ENCODE measurements at regions not wholly inside any gene's neighbourhood (a gene's known extent, or its start where the extent isn't known, plus 50 kb on each side); places are given as distances from the start of the nearest gene placed in this dataset.

DNA sequence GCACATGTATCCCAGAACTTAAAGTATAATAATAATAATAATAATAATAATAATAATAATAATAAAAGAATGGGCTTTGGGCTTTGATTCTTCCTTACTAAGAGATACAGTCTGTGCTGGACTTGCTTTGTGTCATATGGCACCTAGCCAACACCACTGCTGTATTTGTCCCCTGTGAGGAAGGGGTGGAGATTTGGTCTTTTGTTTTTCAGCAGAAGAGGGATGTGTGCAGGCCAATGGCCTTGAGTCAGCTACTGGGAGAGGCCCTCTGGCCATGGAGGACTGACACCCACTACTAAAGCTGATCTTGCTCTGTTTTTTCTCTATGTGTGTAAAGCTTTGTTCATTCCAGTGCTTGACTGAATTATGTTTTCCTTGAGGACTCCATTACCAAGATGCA, 573.0 kb upstream of the PCDH15 start:
- no peak for DNase-seq (ENCODE audit: low read depth in 2 of 2)

- peak; percentile 67 to 70 for DNase-seq (ENCODE audit: low read depth in 2 of 2)
Observed at GRCh38 chr10:55369670-55370420, 568.8 kb upstream of the PCDH15 start.

DNA sequence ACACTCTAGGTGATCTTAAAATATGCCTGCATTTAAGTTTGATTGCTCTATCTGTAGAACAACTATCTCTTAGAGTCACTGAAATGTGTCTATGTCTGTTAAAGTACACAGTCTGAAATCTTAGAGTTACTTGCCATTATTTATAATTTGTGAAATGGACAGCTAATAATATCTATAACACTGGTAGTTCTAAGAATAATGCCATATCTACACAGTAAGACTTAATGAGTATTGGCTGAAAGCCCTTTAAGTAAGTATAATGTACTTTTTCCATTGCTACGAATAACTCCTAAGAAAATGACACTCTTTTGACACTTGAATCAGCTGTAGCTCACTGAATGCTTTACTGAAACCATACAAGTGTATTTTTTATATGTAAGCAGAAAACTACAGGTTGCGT, 567.4 kb upstream of the PCDH15 start:
- no peak for DNase-seq (ENCODE audit: low read depth in 2 of 2)

DNA sequence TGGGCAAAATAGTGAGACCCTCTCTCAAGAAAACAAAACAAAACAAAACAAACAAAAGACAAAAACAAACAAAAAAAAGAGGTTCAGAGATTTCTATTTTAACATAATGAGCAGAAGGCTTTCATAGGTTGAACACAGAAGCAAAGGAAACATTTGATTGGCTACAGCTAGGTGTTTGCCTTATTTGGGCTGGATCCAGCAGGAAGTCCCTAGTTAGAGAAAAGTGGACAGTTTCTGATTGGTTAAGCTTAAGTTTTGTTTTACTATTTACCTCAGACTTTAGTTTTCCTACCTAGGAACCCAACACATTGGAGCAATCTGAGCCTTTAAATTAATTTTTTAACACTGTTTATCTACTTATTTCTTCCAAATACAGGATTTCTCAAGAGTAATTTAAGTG, 566.5 kb upstream of the PCDH15 start:
- no peak for DNase-seq (ENCODE audit: low read depth in 2 of 2)

DNA sequence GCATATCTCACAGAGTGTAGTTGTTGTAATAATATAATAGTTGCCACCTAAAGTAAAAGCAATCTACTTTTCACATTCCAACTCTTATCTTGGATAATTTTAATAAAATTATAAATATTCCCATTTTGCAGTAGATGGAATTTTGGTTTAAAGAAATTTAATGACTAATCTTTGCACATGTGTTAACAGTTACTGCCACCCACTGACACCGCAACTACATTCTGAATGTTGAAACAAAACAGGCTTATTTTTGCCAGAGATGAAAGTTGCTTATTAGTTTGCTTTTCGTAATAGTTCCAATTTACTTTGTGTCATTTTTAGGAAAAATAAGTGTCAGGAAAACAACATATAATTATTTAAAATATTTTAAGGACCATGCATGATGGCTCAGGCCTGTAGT, 557.5 kb upstream of the PCDH15 start:
- DNase-seq (ENCODE audit: low read depth in 2 of 2): no peak

DNA sequence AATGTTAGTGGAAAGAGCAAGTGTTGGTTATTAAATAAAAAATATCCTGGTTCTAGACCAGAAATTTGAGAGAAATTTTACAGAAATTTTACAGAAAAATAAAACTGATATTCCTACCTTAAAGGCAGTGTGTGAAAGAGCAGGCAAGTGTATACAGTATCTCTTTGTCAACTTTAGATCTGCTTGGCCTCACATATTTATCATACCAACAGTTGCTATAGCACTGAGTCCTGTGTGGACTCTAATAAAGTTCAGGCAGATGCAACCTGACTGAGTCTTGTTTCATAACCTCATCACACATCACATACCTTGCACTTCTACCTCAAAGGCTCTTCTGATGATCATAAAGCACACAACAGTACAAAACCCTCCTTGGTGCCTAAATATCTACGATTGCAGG, 552.4 kb upstream of the PCDH15 start:
- no peak for DNase-seq (ENCODE audit: low read depth in 2 of 2)

- DNase-seq (ENCODE audit: low read depth in 2 of 2): no peak
Observed at GRCh38 chr10:55351431-55351830, 550.4 kb upstream of the PCDH15 start.

DNA sequence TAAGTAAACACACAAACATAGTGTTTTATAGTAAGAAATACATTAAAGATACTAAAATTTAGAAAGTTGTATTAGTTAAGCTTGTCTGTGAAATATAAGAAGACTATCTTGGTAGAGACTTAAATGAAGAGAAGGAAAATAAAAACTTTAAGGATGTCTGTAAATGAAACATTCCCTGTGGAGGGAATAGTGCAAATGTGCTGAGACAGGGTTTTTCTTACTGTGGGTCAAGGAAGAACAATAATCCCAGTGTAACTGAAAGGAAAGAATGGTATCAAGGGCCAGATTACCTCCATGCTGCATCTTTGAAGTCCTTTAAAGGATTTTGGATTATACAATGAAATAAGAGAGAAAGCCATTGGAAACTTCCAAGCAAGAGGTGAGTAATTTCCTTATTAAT, 547.5 kb upstream of the PCDH15 start:
- DNase-seq (ENCODE audit: low read depth in 2 of 2): no peak

DNA sequence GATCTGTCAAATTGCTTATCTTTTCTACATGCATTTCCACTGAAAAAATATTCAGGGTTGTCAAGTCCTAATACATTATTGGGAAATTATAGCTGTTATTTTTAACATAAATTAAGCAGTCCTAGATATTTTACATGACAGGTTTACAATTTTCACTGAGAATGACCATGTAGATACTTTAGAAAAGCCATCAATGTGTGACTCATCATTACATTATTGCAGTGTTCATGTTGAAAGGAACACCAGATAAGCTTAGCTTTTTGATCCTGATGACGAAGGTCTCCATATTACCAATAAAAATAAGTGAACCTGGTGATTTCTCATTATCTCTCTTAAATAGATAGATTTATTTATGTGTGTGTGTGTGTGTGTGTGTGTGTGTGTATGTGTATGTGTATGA, 529.5 kb upstream of the PCDH15 start:
- DNase-seq (ENCODE audit: low read depth in 2 of 2): no peak

DNA sequence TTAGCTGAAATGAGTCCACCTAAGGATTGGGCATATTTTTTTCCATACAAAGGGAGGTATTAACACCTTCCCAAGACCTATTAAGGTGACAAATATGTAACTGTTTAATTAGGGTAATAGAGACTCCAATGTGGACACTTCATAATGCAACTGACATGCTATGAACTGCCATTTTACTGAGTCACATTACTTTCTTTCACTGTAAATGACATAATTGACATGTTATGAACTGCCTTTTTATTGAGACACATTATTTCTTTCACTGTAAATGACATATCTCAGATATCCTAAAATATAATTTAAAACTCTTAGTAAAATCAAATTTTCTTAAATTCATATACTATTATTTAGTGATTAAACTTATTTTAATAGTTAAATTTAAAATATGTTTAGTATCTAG, 528.8 kb upstream of the PCDH15 start:
- no peak for DNase-seq (ENCODE audit: low read depth in 2 of 2)

DNA sequence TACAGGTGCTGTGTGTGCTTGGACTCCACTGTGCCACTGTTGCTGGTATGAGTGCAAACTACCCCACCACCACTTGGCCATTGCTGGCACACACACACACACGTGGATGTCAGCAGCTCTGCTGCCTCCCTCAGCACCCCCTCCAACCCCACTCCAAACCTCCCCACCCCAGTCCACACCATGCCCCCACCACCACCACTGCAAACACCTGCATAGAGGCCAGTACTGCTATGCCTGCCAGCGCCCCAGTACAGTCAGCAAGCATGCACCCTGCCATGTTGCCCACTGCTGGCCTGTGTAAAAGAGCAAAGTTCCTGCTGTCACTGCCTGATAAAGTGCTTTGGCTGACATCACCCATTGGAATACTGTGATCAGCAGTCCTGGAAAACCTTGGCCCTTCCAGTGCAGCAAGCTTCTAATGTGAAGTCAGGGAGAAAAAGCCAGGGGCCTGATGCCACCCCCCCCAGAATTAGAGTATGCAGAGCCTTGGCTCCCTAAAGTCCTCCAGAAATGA, 519.2 kb upstream of the PCDH15 start:
- no peak for DNase-seq (ENCODE audit: low read depth in 2 of 2)

DNA sequence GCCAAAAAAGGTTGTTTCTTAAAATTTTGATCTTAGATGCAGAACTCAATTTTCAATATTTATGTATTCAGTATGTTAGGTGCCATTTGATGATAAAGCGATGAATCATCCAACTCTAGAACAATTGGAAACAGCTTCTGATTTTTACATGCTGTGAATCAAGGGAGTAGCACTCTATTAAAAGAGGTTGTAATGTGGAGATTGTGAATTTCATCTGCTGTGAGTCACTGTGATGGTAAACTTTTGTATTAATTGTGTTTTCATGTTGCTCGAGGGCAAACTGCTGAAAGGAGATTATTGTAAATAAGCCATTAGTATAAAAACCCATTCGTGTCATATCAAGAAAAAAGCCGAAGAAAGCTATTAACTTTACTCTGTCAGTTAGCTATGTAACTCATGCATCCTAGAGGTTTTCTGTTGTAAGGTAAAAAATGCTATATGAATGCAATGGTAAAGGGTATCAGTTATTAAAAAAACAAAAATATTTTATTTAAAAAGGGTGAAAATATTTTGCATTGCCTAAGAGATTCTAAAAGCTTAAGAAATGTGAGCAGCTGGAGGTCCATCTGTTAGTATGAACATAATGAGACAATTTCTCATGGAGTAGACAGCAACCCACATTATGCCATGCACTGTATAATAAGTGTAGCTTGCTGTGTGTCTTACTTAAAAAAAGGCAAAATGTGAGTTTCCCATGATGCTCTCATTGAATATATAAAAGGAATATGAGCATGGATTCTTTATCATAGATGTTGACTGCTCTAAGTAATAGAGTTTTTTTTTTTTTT, 511.0 kb upstream of the PCDH15 start:
- DNase-seq (ENCODE audit: low read depth in 2 of 2): no peak

DNA sequence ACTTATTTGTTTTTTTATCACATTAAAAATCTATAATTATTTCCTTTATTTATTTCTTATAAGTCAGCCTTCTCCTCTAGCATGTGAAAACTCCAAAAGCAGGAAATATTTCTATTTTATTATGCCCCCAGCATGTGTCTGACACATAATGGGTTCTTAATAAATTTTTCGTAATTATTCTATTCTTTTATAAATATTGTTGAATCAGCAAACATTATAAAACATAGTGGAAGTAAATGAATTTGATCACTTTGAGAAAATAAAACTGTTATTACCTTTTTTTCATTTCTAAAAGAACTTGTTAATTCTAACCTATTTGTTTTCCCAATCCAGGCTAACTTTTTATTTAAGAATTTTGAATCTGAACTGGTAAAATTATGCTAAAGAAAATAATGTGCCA, 509.1 kb upstream of the PCDH15 start:
- no peak for DNase-seq (ENCODE audit: low read depth in 2 of 2)

DNA sequence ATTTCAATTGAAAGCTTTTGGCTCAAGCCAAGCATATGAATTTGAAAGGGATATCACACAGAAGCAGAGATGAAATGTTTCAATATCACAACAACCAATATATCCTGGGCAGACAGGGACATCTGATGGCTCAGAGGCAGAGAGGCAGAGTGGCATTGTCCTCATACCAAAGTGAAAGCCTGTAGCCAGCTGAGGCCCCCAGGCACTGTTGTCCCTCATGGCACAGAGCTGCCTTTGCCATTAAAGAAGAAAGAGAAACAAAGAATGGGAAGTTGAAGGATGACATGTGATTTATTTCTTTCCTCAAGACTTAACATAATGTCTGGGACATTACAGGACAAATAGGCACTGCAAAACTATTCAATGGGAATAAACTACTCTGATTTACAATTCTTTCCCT, 504.3 kb upstream of the PCDH15 start:
- no peak for DNase-seq (ENCODE audit: low read depth in 2 of 2)

DNA sequence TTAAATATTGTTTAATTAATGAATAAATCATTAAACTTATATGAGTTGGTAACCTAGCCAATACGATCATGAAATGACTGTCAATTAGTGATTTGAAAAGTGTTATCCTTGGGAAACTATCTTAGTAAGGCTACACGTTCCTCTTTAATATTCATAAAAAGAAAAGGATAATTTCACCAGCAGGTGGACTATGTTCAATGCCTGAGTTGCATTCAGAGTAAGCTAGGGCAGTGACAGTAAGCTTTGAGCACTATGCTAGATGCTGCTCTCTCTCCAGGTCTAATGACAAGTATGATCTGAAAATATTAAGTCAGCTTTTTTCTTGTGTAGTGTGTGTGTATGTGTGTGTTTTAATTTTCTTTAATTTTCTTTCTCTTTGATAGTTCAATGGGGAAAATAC, 486.3 kb upstream of the PCDH15 start:
- DNase-seq (ENCODE audit: low read depth in 2 of 2): no peak

DNA sequence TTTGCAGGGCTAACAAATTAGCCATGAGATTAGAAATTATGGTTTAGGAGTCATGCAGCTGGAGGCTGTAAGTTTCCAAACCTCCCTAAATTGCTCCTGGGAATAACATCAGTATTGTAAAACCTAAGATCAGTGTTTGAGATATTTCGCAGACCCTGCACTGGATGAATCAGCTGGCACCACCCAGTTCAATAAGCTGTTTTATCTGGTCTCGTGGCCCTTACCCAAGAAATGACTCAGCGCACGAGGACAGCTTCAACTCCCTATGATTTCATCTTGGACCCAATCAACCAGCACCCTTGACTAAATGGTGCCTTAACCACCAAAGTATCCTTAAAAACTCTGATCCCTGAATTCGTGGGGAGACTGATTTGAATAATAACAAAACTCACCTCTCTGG, 482.0 kb upstream of the PCDH15 start:
- no peak for DNase-seq (ENCODE audit: low read depth in 2 of 2)

- no peak for DNase-seq (ENCODE audit: low read depth in 2 of 2)
Observed at GRCh38 chr10:55280696-55281095, 479.7 kb upstream of the PCDH15 start.

GRCh38 chr10:55277549-55277948, 476.5 kb upstream of the PCDH15 start:
- no peak for DNase-seq (ENCODE audit: low read depth in 2 of 2)

DNA sequence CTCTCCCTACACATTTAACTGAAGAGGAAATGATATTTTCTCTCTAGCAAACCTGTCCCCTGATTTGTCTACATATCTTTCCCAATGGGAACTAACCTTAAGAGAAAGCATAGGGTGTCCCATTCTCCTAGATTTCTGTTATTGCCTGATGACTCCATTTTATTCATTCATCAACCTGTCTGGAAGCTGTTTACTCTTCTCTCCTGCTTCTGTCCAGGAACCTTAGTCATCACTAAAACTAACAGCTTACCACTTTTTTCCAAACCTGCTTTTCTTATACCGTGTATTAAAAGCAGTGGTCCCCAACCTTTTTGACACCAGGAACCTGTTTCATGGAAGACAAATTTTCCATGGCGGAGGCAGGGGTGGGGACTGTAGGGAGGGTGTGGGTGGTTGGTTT, 473.3 kb upstream of the PCDH15 start:
- no peak for DNase-seq (ENCODE audit: low read depth in 2 of 2)

- DNase-seq (ENCODE audit: low read depth in 2 of 2): no peak
Observed at GRCh38 chr10:55273946-55274345, 472.9 kb upstream of the PCDH15 start.

DNA sequence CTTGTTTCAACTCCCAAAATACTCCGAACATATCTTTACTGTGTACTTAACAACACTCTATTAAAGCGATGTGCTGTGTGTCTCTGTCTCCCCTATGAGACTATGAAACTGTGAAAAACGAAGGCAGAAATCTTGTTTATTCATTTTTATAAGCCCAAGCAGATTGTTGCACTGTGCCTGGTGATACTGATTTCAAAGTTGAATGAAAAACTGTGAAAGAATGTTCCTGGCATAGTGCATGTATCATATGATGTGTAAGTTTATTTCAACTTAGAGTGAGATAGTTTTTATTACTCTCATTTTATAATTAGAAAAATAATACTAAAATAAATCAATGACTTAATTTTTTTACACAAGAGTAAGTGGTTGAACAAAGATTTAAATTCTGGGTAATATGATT, 471.9 kb upstream of the PCDH15 start:
- DNase-seq (ENCODE audit: low read depth in 2 of 2): no peak

DNA sequence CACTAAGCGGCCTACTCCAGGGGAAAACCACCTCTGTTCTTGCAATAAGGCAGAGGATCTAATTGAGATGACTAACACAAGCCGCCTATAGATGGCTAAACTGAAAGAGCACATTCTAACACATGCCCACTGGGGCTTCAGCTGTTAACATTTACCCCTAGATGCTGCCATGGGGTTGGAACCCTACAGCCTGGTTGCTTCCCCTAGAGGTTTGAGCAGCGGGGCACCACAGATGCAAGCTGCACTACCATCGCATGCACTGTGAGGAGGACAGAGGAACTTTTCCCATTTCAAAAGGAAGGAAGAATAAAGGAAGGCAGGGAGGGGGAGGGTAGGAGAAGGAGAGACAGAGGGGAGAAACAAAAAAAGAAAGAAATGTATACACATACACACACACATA, 465.8 kb upstream of the PCDH15 start:
- DNase-seq (ENCODE audit: low read depth in 2 of 2): no peak

- no peak for DNase-seq (ENCODE audit: low read depth in 2 of 2)
Observed at GRCh38 chr10:55263327-55263726, 462.3 kb upstream of the PCDH15 start.
